Fibroblast of pulmonary artery (primary cell): ENCODE measurements at regions not wholly inside any gene's neighbourhood (a gene's known extent, or its start where the extent isn't known, plus 50 kb on each side); places are given as distances from the start of the nearest gene placed in this dataset.

ENCODE experiments used
- DNase-seq: peaks from one replicate; pipeline ENCODE4 v3.0.0-alpha.2; 2010; ENCODE audit warnings: low read depth
- H3K4me3 ChIP-seq: replicated peaks from 2 replicates; pipeline ENCODE4 v1.5.1; 2011; ENCODE audit warnings: low read depth, mild to moderate bottlenecking, control low read depth, low read length, moderate library complexity
- TF ChIP-seq, protein P1 (sequence below): IDR thresholded peaks from 2 replicates; pipeline ENCODE4 v1.5.1; 2011; ENCODE audit warnings: mild to moderate bottlenecking, control low read depth, low read length, inconsistent platforms; ENCODE audit errors: missing control alignments

DNA sequence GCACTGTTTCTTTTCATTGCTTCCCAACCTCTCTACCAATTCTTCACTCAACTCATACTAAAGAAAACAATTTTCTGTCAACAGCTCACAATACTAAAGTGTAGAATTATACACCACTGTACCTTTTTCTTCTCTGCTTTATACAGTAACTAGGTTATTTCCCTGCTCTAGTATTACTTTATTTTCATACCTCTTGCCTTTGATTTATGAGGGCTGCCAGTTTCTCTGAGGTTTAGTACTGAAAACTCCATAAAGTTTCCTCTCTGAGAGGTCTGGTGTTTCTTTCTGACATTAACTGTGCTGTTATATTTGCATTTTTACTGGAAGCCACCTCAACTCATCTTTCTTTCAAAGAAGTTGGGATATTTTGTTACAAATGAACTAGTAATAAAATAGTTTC, 63.0 kb upstream of the GRIP1 start:
- no peak for DNase-seq
- H3K4me3 ChIP-seq = no peak overlapping the region
- TF ChIP-seq, protein P1, sequence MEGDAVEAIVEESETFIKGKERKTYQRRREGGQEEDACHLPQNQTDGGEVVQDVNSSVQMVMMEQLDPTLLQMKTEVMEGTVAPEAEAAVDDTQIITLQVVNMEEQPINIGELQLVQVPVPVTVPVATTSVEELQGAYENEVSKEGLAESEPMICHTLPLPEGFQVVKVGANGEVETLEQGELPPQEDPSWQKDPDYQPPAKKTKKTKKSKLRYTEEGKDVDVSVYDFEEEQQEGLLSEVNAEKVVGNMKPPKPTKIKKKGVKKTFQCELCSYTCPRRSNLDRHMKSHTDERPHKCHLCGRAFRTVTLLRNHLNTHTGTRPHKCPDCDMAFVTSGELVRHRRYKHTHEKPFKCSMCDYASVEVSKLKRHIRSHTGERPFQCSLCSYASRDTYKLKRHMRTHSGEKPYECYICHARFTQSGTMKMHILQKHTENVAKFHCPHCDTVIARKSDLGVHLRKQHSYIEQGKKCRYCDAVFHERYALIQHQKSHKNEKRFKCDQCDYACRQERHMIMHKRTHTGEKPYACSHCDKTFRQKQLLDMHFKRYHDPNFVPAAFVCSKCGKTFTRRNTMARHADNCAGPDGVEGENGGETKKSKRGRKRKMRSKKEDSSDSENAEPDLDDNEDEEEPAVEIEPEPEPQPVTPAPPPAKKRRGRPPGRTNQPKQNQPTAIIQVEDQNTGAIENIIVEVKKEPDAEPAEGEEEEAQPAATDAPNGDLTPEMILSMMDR = no peak

DNA sequence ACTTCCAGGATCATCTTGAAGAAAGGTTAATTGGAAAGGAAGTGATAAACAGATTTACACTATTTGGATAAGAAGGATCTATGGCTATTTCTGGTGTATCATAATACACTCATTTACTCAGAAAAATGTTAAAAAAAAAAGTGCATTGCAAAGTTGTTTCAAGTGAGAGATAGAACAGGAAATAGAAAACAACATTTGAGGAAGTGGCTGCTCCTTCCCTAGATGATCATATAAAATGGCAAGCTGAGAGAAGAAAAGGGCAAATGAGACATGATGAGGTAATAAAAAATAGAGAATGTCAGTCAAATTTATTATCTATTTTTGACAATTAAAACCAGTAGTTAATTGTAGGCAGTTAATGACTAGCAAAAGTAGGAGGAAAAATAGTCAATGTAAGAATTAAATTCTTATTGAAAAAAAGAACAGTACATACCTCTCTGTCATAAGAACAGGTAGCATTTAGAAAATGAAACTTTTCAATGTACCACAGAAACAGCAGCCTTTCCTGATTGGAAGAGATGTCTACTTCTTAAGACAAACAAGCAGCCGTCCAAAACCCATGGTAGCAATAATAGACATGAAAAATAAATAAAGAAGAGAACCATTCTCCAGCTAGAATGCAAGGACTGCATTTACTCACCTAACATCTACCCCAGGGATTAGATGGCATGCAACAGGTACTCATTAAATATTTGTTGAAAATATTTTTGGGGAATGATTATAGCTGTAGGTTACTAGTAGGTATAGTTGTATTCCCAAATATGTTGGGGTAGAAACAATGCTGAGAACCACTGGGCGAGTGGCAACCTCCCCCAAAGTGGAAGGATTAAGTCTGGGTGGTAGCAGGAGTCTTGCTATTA, 63.9 kb upstream of the GRIP1 start:
- H3K4me3 ChIP-seq = no peak overlapping the region
- TF ChIP-seq, protein P1 = no peak
- DNase-seq = no peak

DNA sequence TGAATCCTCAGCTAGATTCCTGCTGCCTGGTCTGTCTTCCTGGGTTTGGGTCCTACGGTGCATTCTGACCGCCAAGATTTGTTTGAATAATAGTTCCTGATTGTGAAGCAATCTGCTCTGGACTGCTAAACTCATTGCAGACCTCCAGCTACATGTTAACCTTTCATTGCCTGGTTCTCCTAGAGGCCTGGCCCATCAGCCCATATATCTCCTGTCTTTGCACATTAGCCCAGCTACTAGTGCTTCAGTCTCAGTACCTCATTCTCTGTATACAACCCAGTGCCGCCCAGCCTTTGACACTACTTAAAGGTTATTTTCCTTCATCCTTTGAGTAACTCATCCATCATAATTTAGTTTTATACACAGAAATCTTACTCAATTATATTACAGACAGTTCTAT, 65.6 kb upstream of the GRIP1 start:
- DNase-seq = no peak
- TF ChIP-seq, protein P1 = no peak
- H3K4me3 ChIP-seq = no peak overlapping the region

DNA sequence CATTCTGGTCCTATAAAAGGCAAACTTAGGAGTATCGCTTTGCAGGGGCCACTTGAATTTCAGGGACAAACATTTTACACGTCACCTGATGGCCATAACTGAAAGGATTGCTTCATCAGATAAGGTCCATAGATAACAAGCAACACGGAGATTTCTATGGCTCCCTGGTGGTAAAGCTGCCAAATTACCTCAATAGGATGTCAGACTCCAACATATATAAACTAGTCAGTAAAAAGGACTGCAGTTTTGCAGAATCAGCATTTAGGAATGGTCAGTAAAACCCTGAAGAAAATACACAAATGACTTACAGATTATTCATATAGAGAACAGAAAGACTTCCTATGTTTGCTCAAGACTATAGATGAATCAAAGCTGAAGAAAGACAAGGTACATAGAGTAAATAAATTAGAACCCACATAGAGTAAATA, 66.1 kb upstream of the GRIP1 start:
- no peak overlapping the region for H3K4me3 ChIP-seq
- no peak for DNase-seq
- TF ChIP-seq, protein P1 = no peak

DNA sequence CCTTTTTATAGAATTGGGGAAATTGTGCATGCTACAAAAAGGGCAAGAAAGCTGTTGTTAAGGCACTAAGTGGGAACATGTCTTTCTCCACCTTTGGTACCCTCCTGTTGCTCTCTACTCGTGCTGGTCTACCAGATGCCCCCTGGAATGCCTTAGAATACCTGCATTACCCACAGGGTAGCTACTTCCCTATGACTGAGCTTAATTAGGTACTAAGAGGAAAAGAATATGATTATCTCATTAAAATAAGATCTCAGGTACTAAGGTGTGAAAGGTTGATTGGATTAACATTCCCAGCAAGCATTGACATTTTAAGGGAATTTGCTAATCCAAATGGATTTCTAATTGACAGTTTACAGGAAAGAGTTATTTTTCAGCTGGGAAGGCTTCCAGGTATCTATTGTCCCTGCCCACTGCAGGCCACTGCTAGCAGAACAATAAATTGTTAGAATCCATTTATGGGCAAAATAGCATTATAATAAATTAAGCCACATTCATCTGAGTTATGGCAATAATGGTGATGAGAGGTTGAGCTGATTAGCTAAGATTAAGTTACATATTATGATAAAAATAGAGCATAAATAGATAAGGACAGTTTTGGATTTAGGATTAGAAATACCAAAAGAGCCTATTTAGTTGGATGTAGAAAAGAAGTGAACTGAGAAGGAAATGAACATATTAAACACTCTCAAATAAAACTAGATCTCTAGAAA, 67.8 kb upstream of the GRIP1 start:
- no peak overlapping the region for H3K4me3 ChIP-seq
- TF ChIP-seq, protein P1 = no peak
- no peak for DNase-seq

DNA sequence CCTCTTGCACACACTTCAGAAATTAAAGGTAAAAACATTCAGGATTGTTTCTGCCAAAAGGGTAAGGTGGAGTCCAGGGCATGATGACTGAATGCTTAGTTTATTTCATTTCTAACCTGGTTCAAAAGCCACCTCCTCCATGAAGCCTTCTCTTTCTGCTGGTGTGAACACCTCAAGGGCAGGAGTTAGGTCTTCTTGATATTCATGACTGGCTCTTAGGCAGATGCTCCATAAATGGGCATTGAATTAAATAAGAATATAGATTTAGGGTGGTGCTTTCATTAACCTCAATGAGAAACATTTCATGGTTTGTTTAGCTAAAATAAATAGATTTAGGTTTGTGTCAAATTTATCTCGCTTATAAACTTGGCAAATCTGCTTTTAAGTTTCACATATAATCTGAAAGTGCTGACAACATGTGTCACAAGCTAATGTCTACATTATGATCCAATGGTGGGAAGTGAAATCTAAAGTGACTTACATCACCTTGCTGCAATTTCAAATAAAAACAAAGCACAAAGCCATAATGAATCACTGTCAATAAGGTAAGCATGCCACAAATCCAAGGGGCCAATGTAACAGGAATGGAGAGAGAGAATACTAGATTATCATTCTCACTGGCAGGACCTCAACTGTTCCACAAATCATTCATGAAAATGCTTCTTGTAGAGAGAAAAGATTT, 72.7 kb upstream of the GRIP1 start:
- no peak overlapping the region for H3K4me3 ChIP-seq
- no peak for DNase-seq
- TF ChIP-seq, protein P1 = no peak
